Esophagus muscularis mucosa (tissue), 3 donors: ENCODE measurements at regions not wholly inside any gene's neighbourhood (a gene's known extent, or its start where the extent isn't known, plus 50 kb on each side); places are given as distances from the start of the nearest gene placed in this dataset.

Experiments
- EP300 ChIP-seq: sonication (generic); formaldehyde crosslinking; IDR thresholded peaks from one replicate; pipeline ENCODE4 v1.6.1; 2017; ENCODE audit warnings: antibody characterized with exemption
- TF ChIP-seq, protein P1 (sequence below), 3 experiments: fragments of 200-600 bp in 2 of 3; fragments of 450-650 bp in 1 of 3; sonication (generic) in 2 of 3; IDR thresholded peaks; one replicate each; pipeline ENCODE4 v1.5.1; 2017 to 2019; ENCODE audit warnings: antibody characterized with exemption in 3 of 3, mild to moderate bottlenecking in 2 of 3, moderate library complexity in 1 of 3

DNA sequence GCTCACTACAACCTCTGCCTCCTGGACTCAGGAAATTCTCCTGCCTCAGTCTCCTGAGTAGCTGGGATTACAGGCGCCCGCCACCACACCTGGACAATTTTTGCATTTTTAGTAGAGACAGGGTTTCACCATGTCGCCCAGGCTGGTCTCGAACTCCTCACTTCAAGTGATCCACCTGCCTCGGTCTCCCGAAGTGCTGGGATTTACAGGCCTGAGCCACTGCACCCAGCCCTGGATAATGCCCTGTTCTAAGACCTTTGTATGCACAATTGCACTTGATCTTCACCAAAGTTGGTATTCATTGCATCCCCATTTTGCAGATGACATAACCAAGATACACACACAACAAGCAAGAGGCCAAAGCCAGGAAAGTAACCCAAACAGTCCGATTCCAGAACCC is 97.7 kb upstream of the CARD11 start:
- TF ChIP-seq, protein P1, sequence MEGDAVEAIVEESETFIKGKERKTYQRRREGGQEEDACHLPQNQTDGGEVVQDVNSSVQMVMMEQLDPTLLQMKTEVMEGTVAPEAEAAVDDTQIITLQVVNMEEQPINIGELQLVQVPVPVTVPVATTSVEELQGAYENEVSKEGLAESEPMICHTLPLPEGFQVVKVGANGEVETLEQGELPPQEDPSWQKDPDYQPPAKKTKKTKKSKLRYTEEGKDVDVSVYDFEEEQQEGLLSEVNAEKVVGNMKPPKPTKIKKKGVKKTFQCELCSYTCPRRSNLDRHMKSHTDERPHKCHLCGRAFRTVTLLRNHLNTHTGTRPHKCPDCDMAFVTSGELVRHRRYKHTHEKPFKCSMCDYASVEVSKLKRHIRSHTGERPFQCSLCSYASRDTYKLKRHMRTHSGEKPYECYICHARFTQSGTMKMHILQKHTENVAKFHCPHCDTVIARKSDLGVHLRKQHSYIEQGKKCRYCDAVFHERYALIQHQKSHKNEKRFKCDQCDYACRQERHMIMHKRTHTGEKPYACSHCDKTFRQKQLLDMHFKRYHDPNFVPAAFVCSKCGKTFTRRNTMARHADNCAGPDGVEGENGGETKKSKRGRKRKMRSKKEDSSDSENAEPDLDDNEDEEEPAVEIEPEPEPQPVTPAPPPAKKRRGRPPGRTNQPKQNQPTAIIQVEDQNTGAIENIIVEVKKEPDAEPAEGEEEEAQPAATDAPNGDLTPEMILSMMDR (IDR thresholded peaks at IDR 0.05): no peak
- TF ChIP-seq EP300: no peak
